ENCODE measurements at regions not wholly inside any gene's neighbourhood (a gene's known extent, or its start where the extent isn't known, plus 50 kb on each side); places are given as distances from the start of the nearest gene placed in this dataset.

- no peak for DNase-seq
Measured at GRCh38 chr2:16021611-16022363, 81.4 kb downstream of the MYCN start.

DNA sequence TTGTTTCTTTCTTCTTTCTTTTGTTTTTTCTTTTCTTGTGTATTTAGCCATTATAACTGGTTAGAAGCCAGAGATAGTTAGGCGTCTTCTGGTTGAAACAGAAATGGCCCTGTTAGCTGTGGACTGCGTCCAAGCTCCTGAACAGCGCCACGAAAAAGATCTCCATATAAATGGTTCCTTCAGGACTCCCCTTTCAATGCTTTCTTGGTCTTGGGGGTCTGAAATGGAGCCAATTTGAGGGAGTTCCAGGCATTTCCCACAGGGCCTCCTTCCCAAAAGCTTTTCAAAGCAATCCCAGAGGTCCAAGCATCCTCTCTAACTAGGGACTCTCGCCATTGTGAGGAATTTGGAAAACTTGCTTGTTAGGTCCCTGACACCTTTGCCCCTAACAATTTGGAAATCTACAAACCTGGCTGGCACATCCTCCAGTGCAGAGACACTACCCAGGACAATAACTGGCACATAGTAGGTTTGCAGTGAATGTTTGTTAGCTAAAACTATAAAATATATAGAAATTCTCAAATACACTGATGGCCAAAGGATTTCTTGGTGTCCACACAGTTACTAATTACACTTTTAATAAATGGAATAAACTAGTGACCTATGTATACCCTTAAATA, 80.1 kb downstream of the MYCN start:
- no peak for DNase-seq

DNA sequence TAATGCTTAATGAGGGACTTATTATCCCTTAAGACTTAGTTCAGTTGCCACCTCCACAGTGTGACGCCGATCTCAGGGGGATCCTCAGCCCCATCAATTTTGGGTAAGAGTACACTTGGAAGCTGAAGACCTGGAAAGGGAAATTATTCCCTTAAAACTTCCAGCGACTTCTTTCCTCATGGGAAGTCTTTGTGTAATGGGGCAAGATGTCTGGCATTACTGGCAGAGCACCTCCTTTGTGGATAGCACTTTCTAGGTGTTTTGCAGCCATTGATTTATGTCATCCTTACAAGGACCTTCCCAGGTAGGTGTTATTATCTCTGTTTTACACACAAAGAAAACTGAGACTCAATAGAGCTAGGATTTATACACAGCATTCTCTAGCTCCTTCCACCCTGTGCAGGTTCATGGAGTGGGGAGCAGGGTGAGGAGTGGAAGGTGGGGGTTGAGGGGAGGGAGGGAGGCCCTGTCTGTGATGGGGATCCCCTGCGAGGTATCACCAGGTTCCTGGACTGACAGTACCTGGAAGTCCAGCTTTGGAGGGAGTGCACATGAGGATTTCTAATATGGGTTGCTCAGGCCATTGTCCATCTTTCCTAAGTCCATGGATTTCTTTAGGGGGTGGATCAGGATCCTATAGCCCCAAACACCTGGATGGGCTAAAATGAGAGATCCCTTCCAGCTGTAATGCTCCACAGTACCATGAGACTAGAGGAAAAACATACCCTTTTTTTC, 79.4 kb downstream of the MYCN start:
- DNase-seq: no peak

- DNase-seq: no peak
Measured at GRCh38 chr2:16019060-16019480, 78.7 kb downstream of the MYCN start.

GRCh38 chr2:16018277-16019059, 78.1 kb downstream of the MYCN start:
- DNase-seq: no peak

DNA sequence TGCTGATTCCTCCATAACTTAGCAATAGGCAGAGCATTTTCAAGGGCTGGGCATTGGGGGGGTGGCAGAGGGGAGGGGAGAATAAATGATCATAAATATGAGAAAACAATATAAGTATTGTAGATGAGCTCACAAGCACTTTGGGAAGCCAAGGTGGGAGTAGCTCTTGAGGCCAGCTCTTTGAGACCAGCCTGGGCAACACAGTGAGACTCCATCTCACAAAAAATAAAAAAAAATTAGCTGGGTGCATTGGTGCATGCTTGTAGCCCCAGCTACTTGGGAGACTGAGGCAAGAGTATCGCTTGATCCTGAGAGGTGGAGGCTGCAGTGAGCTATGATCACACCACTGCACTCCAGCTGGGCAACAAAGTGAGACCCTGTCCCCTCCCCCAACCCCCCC, 75.9 kb downstream of the MYCN start:
- DNase-seq: no peak

GRCh38 chr2:16015903-16016265, 75.5 kb downstream of the MYCN start:
- DNase-seq: no peak

DNA sequence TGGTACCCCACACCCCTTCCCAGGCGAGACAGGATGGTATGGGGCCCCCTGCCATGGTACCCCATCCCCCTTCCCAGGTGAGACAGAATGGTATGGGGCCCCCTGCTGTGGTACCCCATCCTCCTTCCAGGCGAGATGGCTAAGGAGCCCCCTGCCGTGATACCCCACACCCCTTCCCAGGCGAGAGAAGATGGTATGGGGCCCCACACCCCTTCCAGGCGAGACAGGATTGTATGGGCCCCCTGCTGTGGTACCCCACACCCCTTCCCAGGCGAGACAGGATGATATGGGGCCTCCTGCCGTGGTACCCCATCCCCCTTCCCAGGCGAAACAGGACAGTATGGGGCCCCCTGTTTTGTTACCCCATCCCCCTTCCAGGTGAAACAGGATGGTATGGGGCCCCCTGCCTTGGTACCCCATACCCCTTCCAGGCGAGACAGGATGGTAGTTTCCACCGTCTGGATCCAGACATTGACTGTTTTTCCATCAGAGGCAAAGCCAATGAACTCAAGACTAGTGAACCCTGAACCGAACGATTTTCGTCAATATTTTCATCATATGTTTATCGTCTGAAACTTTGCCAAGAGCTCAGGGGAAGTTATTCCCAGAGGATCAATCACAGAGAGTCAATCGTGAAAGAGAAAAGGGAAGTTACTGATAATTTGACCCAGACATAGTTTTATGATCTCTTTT, 75.0 kb downstream of the MYCN start:
- DNase-seq: no peak

GRCh38 chr2:16014802-16015201, 74.5 kb downstream of the MYCN start:
- DNase-seq: no peak

- no peak for DNase-seq
Measured at GRCh38 chr2:16014041-16014787, 73.9 kb downstream of the MYCN start.

- DNase-seq: no peak
Measured at GRCh38 chr2:16013359-16013911, 73.1 kb downstream of the MYCN start.

DNA sequence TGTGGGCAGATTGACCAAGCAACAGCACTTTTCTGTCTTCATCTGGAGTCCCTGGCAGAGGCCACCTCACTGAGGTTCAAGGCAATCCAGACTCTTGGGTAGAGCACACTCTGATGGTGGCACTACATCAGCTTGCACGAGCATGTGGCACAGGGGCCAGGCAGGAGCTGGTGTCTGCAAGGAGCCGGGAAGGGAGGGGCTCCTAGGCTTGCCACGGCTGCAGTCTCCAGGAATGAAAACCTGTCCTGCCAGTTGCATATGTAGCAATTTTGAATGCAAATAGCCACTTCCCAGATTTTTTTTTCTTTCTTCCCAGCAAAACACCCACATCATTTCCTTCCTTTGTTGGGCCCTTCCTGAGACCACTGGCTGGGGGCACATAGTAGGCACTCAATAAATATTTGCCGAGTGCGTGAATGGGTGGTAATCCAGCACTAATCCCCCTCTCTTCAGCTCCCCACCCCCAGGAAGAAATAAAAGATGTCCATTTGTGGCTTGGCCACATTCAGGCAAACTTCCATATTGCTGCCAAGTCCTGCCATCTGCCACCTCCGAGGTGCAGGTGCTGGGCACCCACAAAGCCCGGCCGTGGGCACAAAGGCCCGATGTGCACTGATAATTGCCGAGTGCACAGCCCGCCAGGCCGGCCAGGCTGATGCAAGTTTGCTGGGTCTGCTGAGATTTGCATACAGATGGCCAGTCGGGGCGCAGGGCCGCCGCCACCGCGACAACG, 72.4 kb downstream of the MYCN start:
- no peak for DNase-seq

DNA sequence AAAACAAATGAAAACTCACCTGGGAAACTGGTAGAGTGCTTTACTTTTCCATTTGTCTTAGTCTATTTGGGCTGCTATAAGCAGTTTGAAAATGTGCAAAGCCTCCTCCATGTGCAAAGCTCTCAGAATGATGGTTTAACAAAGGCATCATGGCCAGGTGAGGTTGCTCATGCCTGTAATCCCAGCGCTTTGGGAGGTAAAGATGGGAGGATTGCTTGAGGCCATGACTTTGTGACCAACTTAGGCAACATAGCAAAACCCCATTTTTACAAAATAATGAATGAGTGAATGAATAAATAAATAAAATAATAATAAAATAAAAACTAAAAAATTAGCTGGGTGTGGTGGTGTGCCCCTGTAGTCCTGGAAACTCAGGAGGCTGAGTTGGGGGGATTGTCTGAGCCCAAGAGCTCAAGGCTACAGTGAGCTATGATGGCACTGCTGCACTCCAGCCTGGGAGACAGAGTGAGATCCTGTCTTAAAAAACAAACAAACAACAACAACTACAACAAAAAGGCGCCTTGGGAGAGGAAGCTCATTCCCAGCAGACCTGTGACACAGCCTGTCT, 71.8 kb downstream of the MYCN start:
- DNase-seq: no peak

DNA sequence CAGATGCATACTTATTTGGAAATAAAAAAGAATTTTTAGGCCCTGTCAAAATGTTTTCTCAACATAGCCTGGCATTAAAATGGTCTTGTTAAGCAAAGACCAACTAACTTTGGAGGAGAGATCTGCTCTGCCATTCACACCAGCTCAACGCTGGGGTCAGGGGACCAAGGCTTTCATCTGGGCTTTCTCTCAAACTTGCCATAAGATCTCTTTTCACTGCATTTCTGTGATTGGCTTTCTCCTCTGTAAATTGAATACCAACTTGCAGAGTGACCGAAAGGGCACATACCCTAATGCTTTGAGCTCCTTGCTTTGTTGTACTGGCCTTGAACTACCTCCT, 71.2 kb downstream of the MYCN start:
- no peak for DNase-seq

GRCh38 chr2:16010951-16011620, 70.7 kb downstream of the MYCN start:
- DNase-seq: no peak

GRCh38 chr2:16010011-16010410, 69.7 kb downstream of the MYCN start:
- DNase-seq: no peak

- no peak for DNase-seq
Measured at GRCh38 chr2:16009560-16009959, 69.2 kb downstream of the MYCN start.

DNA sequence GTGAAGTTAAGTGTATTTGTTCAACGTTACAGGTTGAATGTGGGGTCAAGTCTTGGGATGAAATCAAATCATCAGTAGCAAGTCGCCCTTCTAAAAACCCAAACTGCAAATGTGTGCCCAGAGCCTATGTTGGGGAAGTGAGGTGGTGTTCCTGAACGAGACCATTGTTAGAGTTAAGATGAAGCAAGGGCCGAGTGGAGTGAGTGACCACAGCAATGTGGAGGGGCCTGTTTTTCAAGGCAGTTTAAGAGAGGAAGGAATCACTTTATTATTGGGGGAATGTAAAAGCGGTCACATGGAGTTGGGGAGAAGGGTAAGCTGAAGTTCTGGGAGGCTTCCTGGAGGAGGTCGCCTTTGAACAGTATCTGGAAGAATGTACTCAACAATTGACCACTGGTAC, 68.5 kb downstream of the MYCN start:
- DNase-seq: no peak

- no peak for DNase-seq
Measured at GRCh38 chr2:16008331-16008850, 68.0 kb downstream of the MYCN start.

All from NCI-H2171 (cell line).